ENCODE measurements at regions not wholly inside any gene's neighbourhood (a gene's known extent, or its start where the extent isn't known, plus 50 kb on each side); places are given as distances from the start of the nearest gene placed in this dataset.

- ChIA-PET POLR2A (no interaction called here), CTCF (no interaction called here)
Observed at GRCh38 chr3:80261082-80261481, 493.3 kb upstream of the ROBO1 start.

- POLR2A ChIA-PET: no interaction called here
- CTCF ChIA-PET: no interaction called here
Observed at GRCh38 chr3:80259736-80260135, 491.9 kb upstream of the ROBO1 start.

GRCh38 chr3:80252113-80252512, 484.3 kb upstream of the ROBO1 start:
- POLR2A ChIA-PET: no interaction called here
- CTCF ChIA-PET: no interaction called here

- ChIA-PET CTCF (no interaction called here), POLR2A (no interaction called here)
Observed at GRCh38 chr3:80247766-80248165, 480.0 kb upstream of the ROBO1 start.

GRCh38 chr3:80244390-80244789, 476.6 kb upstream of the ROBO1 start:
- CTCF ChIA-PET: no interaction called here
- POLR2A ChIA-PET: no interaction called here

GRCh38 chr3:80241791-80242190, 474.0 kb upstream of the ROBO1 start:
- ChIA-PET CTCF (no interaction called here), POLR2A (no interaction called here)

- POLR2A ChIA-PET: no interaction called here
Observed at GRCh38 chr3:80239301-80239700, 471.5 kb upstream of the ROBO1 start.

GRCh38 chr3:80238606-80239005, 470.8 kb upstream of the ROBO1 start:
- ChIA-PET CTCF (no interaction called here), POLR2A (no interaction called here)

More at GRCh38 chr3:80239301-80239700, 471.5 kb upstream of the ROBO1 start:
- CTCF ChIA-PET: no interaction called here

GRCh38 chr3:80238152-80238551, 470.4 kb upstream of the ROBO1 start:
- POLR2A ChIA-PET: no interaction called here
- CTCF ChIA-PET: no interaction called here

GRCh38 chr3:80234706-80235105, 466.9 kb upstream of the ROBO1 start:
- POLR2A ChIA-PET: no interaction called here
- CTCF ChIA-PET: no interaction called here

GRCh38 chr3:80233576-80233975, 465.8 kb upstream of the ROBO1 start:
- ChIA-PET CTCF (no interaction called here), POLR2A (no interaction called here)

- ChIA-PET CTCF (no interaction called here), POLR2A (no interaction called here)
Observed at GRCh38 chr3:80232760-80233159, 465.0 kb upstream of the ROBO1 start.

- CTCF ChIA-PET: no interaction called here
- POLR2A ChIA-PET: no interaction called here
Observed at GRCh38 chr3:80230962-80231361, 463.2 kb upstream of the ROBO1 start.

- ChIA-PET POLR2A (no interaction called here), CTCF (no interaction called here)
Observed at GRCh38 chr3:80227216-80227615, 459.4 kb upstream of the ROBO1 start.

- CTCF ChIA-PET: no interaction called here
- POLR2A ChIA-PET: no interaction called here
Observed at GRCh38 chr3:80215191-80215590, 447.4 kb upstream of the ROBO1 start.

- CTCF ChIA-PET: no interaction called here
- POLR2A ChIA-PET: no interaction called here
Observed at GRCh38 chr3:80213086-80213485, 445.3 kb upstream of the ROBO1 start.

GRCh38 chr3:80192936-80193335, 425.1 kb upstream of the ROBO1 start:
- ChIA-PET CTCF (no interaction called here), POLR2A (no interaction called here)

- CTCF ChIA-PET: no interaction called here
- POLR2A ChIA-PET: no interaction called here
Observed at GRCh38 chr3:80190051-80190450, 422.3 kb upstream of the ROBO1 start.

GRCh38 chr3:80187981-80188380, 420.2 kb upstream of the ROBO1 start:
- POLR2A ChIA-PET: no interaction called here
- CTCF ChIA-PET: no interaction called here

GRCh38 chr3:80159990-80160506, 392.2 kb upstream of the ROBO1 start:
- ChIA-PET POLR2A (no interaction called here), CTCF (no interaction called here)

GRCh38 chr3:80158332-80158731, 390.5 kb upstream of the ROBO1 start:
- ChIA-PET CTCF (no interaction called here), POLR2A (no interaction called here)

GRCh38 chr3:80157546-80157945, 389.7 kb upstream of the ROBO1 start:
- POLR2A ChIA-PET: no interaction called here
- CTCF ChIA-PET: no interaction called here

- CTCF ChIA-PET: interaction anchor here (0.7 kb wide), 1 partner anchor 1339 kb away, joined by 3 read pairs; no protein-coding TSS in a partner anchor
- POLR2A ChIA-PET: no interaction called here
Observed at GRCh38 chr3:80152692-80153091, 384.9 kb upstream of the ROBO1 start.

Data from activated CD8-positive, alpha-beta memory T cell treated with anti-CD3 and anti-CD28 coated beads for 36 hours (primary cell).